ENCODE measurements at regions not wholly inside any gene's neighbourhood (a gene's known extent, or its start where the extent isn't known, plus 50 kb on each side); places are given as distances from the start of the nearest gene placed in this dataset.

DNA sequence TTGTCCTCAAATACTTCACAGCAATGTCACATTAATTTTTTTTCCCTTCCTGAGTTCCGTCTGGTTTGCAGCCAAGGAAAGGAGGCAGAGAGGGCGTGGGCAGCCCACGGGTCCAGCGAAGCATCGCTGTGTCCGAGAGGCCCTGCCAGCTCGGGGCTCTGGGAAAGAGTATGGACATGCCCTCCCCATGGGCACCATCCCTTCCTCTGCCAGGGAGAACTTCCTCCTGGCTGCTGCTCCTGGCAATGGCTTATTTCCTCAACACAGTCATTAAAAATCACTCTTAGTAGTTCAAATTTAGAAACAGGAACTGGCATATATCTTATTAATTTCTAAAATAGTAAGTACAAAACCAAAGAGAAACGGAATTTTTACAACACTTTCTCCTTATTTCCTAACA is 115.4 kb downstream of the RIPK4 start:
- no peak for DNase-seq

DNA sequence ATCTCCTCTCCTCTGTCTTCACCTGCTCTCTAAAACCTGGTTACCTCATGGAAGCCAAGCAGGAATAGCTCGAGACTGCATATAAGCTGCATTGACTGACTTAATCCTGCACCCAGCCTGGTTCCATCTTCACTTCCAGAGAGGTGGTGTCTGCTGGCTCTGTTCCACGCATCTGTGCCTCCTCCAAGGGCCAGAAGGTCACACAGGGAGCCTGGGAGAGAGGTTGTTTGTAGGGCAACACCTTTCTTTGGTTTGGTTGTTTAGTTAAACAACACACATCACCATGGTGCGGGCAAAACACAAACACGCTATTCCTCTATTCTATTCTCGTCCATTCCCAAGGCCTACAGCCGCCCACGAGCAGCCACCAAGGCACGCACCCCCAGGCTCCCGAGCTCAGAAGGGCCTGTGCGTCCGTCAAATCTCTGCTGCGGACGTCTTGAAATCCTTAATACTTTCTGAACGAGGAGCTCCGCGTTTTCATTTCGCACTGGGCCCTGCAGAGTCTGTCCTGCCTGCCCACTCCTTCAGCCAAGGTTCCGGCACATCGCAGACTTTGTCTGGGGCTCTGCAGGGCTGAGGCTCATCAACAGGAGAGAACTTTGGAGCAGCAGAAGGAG is 116.2 kb downstream of the RIPK4 start:
- DNase-seq: no peak

DNA sequence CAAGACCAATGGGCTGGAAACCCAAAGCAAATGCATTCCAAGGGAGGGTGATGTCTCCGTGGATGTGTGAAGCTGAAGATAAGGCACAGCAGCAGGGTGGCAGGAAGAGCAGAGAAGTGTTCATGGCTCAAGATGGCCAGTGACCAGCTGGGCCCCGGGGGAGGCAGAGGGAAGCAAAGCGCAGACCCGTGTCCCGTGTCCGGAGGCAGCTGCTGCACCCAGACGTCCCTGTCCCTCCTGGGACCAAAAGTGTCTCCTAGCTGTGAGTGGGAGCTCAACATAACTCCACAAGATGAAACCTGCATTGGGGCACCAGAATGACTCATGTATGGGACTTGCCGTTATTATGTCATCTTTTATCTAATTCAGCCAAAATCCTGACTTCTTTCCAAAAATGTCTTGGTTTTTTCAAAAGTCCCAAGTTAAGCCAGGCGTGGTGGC is 118.2 kb downstream of the RIPK4 start:
- no peak for DNase-seq

DNA sequence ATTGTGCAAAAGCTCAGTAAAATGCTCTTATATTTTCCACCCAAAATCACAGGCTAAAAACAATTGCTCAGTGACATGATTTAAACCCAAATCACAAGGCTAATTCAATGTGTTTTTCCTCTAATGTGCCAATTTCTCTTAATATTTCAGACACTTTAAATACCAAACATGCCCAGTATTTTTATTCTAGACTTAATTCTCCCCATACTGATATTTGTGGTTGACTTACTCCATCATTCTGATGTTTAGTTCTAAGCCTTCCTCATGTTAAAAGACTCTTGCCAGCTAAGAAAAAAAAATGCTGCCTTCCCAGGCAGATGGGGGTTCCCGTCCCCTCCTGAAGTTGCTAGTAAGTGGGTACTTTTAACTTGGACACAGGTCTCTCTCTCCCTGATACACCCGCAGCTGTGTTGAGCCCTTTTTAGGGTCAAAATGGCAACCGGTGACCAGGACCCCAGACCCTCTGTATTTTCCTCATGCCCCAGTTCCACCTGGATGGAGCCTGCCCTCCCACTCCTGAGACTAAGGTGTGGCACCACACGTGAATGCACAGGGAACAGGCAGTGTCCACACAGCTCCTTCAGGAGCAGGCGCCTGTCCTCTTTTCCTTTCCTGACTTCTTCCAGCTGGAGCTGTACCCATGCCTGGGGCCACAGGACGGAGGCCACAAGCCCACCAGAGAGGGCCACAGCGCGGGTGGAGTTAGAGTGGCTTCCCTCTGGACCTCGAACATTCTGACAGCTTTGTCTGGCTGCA is 118.9 kb downstream of the RIPK4 start:
- DNase-seq: no peak

DNA sequence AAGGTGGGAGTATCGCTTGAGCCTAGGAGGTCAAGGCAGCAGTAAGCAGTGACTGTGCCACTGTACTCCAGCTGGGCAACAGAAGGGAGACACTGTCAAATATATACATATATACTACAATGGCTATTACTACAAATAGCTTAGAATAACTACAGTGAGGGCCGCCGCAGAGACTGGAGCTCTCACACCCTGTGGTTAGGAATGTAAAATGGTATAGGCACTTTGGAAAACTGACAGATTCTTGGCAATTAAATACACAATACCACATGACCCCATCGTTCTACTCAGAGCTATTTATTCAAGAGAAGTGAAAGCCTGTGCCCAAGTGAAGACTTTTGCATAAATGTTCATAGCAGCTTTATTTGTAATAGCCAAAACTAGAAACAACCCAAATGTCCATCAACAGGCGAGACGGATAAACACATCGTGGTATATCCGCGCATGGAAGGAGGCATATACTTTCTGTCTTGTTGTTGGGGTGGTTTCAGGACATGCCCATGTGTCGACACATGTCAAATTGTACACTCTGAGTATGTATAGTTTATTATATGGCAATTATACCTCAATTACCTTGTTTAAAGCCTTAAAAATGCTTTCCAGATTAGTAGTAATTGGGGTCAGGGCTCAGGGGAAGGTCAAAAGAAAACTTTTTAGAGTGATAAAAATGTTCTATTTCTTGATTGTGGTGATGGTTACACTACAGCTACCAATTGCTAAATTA is 123.4 kb downstream of the RIPK4 start:
- no peak for DNase-seq

DNA sequence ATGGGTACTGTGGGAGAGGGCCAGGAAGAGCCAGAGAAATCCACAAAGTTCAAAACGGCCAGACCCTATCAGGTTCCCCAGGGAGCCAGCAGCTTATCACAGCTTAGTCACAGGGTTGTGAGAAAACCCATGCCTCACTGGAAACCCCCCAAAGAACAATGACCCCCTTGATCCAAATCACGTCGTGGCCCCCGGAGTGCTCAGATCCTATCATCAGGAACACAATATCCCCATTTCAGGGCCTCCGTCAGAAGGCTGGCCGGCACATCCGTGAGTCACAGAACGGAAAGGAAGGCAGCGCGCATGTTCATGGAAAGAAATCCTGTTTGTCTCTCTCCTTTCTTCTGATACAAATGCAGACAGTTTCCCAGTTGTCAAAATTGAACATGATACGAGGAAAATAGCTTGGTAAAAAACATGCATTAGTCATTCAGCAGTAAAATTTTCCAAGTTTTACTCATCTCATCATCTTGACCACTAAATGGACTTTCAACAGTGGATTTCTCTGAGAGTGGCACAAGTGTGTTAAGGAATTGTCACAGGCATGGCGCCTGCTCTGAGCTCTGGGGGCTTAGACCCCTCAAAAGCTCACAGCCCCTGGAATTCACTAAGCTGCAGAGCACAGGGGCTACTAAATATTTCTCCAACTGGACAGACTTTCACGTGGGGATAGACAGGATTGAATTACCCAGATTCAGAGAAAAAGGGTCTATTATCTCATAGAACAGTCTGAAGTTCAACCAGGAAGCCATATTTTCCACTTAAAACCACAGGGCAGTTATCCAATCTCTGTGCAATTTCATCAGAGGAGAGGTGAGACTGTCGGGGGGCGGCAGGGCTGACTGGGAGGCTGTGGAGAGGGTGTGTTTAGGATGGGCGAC is 124.8 kb downstream of the RIPK4 start:
- no peak for DNase-seq

DNA sequence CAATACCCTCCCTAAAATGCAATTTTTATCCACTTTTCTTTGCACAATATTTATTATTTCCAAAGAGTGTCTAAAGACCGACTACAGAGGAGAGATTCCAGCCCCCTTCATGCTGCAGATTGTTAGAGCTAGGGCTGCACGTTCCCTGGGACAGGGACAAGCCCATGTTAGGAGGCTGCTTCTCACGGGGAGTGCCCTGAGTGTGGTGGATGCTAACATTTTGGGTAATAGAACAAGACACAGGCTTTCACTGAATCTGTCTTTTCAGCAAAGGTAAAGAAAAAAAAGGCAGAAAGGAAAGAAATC is 125.4 kb downstream of the RIPK4 start:
- DNase-seq: no peak

DNA sequence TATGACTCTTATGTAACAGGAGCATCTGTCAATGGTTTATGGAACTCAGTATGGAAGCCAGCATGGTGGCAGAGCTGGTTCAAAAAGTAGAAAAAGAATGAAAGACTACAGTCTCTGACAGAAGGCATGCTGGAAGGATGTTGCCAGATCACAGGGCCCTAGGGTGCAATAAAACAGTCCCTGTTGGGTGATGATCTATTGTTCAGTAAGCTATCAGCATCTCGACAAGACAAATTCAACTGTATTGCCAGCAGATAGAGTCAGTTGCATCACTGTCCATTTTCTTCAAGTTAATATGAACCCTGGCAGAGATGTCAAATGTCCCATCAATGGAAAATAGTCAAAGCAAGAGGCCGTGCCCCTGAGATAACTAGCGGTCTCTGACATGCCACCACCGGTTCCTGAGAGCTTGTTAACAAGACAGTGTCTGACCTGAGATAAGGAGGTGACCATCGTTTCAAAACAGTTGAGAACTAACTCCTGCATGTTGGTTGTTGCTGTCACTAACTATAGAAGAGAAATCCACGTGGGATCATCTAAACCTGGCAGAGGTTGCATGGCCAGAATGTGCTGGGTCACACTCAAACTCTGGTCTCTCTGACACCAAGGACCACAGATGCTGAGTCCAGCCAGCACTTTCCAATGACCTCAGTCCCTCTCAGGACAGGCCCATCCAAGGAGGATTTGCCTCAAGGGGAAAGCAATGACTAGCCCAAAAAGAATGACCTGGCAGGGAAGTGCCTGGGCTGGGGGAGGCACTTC is 125.9 kb downstream of the RIPK4 start:
- DNase-seq: no peak

DNA sequence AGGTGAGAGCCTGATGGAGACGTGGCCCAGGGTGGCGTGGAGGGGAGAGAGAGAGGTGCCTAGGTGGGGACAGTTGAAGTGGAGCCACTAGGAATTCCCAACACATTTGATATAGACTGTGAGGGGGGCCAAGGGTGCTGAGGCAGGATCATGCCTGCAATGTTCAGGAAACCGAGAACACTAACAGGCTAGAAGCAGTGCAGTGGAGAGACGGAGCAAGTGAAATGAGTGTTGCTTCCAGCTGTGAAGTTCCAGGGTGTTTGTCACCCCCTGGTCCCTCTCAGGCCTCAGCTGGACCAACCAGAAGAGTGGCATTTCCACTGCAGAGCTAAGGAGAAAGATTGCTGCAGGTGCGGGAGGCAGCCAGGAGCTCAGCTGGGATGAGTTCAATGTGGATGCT is 127.1 kb downstream of the RIPK4 start:
- DNase-seq: no peak

DNA sequence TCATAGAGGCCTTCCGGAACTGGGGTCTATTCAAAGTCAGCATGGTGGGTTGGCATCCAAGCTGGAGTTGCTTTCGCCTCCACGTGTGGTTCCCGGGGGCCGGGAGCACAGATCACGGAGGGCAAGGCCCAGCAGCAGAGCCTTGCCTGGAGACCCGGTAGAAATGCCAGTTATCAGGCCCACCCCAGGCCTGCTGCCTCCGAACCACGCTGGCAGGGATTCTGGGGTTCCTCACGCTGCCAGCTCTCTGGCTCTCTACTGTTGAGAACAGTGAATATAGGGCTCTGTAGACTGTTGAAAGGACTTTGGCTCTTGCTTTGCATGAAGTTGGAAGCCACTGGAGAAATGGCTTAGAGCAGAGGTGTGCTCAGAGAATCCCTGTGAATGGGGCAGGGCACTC is 127.5 kb downstream of the RIPK4 start:
- no peak for DNase-seq

DNA sequence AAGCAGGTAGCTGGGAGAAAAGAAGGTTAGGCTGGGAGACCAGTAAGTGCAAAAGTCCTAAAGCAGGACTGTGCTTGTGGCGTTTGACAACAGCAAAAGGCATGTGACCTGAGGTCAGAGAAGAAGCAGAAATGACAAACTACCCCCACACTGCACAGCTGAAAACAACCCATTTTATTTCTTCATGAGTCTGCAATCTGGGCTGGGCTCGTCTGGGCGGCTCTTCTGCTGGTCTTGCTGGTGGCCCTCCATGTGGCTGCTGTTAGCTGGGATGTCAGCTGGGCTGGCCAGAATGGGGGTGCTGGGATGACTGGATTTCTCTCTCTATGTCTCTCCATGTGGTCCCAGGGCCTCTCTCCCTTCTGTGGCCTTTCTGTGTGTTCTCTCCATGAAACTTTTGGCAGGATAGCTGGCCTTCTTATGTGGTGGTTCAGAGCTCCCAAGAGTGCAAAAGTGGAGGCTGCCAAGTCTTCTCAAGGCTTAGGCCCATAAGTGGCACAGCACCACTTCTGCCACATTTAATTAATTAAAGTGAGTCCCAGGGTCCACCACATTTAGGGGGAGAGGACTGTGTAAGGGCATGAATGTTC is 128.6 kb downstream of the RIPK4 start:
- DNase-seq: no peak

DNA sequence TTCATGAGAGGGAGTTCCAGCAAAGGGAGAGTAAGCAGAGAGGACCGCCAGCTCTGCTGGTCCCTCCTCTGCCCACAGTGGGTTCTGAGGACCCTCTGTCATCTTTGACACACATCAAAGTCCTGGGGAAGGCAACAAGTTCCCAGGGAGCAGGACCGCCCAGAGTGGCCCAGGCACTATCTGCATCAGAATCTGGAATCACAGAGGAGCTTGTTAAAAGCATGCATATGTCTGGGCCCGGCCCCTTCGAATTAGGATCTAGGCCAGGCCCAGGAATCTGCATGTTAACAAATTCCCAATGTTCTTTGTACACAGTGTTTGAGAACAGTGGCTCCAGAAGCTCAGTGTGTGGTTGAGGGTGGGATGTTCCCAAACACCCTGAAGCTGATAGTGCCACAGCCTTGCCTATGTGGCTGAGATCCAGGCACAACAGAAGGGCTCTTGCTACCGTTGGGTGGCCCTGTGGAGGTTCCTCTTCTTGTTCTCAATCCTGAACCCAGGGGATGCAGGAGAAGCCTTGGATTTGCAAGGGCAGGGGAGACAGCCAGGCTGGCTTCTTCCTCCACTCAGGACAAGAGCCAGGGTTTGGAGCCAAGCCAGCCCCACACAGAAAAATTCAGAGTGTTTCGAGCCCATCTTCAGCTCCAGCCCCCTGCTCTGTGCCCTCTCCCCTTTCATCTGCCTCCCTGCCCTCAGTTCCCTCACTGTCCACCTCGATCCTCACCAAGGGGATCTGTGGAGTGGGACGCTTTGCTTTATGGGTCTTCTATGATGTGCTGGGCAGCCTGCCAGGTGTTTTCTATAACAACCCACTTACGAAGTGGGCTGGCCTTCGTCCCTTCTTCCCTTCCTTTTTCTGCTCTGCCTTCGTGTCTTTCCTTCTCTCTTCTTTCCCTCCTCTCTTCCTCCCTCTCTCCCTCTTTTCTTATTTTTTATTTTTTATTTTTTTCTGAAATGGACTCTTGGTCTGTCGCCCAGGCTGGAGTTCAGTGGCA is 129.0 kb upstream of the TMPRSS2 start:
- no peak for DNase-seq

DNA sequence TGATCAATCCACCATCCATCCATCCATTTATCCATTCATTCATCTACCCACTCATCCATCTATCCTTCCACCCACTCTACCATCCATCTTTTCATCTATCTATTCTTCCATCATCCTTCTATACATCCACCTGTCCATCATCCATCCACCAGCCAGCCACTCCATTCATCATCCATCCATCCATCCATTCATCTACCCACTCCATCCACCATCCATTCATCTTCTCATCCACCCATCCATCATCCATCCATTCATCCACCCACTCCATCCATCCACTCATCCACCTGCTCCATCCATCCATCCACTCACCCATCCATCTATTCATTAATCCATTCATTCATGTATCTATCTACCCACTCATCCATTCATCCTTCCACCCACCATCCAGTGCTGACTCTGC is 127.9 kb upstream of the TMPRSS2 start:
- DNase-seq: no peak

DNA sequence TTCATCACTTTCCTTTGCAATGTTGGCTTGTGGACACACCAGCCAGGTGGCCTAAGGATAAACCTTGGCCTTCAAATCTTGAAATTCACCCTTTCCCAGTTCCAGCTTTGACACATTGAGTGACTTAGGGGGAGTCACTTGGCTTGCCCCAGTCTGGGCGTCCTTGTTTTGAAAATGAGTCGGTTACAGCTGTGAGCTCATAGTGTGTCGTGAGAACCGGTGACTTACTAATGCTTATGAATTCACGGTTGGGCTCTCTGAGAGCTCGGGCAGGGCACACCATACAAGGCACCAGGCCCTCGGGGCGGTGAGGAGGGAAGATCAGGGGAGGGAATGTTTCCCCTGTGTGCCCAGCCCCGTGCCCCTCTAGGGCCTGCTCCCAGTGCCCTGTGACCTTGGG is 126.9 kb upstream of the TMPRSS2 start:
- DNase-seq: no peak

DNA sequence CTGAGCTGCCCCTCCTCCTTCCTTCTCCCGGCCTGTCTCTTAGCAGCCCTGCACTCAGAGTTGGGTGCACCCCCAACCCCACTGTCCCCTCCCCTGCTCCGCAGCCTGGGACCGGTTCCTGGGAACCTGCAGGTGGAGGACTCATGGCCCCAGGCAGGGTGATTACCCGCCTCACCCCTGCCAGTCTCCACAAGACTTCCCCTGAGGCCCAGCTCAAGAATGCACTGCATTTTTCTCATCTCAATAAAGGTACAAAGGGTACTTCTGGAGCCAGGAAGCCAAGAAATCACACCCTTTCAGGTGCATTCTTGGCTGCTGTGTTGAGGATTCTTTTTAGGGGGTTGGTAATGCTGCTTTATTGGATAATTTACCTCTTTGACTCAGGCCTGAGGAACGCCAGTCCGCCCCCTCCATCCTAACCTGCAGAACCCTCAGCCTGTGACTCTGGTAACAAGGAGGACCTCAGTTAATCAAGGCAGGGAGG is 126.3 kb upstream of the TMPRSS2 start:
- DNase-seq: no peak

DNA sequence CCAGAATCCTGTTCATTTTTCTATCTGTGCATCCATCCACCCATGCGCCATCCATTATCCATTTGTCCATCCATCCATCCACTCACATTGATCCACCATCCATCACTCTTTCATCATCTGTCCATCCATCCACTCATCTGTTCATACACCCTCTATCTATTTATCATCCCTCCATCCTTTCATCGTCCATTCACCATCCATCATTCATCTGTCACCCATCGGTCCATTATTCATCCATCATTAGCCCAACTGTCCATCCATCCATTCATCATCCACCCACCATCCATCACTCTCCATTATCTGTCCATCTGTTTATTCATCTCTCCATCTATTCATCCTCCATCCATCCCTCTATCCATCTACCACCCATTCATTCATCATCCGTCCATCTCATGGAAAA is 125.7 kb upstream of the TMPRSS2 start:
- no peak for DNase-seq

DNA sequence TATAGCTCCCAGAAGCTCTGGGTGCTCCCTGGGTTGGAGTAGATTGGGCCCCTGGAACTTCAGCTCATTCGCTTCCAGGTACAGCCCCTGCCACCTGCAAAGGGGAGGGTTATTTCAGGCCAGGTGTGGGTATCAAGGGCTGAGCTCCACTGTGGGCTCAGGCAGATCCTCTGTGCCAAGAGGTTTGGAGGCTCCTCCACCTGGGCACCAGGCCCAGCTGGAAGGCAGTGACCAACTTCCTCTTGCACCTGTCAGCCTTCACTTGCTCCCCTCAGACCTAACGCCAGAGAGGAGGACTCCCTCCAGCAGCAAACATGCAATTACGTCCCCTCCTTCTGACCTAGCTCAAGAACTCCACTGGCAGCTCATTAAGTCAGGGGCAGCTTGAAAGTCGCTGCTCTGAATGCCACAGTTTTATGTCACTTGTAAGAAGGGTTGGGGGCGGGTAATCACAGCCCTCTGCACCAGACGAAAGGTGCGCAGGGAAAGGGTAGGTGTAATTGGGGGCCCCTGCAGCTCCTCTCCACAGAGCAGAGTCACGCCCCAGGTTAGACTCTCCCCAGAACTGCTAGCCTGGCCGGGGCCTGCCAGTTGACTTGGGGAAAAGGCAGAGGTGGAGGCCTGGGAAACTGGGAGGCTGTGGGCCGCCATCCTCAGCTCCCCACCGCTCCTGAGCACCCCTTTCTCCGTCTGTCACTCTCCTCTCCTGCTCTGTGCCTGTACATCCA is 125.0 kb upstream of the TMPRSS2 start:
- DNase-seq: no peak

DNA sequence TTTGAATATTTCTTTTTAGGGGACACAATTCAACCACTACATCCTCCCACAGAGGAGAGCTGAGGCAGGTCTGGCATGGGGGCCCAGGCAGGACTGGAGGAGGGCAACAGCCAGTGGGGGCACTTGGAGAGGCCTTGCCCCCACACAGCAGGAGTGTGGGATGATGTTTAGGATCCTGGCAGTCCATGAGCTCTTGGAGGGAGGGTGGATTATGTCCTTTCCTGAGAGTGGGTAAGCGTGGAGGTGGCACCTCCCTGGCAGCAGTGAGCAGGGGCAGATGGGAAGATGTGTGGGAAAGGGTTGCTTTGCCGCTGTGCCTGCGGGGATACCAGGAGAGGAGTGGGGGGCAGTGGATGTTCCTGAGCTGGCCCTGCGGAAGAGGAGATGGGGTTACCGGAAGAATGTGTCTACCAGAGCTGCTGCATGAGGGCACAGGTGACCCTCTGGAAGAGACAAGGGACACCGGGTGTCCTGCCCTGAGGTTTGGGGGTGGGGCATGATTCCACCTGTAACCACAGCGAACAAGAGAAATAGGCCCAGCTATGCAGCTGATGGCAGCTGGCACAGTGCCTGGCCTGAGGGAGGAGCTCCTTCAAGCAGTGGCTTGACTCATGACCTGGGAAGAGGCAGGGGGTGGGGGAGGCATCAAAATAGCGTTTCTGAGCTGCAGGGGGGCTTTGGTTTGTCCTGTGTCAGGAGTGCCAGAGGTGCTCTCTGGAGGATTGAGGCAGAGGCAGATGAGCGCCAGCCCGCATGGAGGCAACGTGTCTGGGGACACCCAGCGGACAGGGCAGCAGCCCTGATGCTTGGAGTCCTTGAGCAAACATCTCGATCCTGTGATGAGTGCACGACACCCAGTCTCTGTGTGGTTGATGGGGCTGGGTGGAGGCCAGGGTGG is 123.9 kb upstream of the TMPRSS2 start:
- DNase-seq: no peak

DNA sequence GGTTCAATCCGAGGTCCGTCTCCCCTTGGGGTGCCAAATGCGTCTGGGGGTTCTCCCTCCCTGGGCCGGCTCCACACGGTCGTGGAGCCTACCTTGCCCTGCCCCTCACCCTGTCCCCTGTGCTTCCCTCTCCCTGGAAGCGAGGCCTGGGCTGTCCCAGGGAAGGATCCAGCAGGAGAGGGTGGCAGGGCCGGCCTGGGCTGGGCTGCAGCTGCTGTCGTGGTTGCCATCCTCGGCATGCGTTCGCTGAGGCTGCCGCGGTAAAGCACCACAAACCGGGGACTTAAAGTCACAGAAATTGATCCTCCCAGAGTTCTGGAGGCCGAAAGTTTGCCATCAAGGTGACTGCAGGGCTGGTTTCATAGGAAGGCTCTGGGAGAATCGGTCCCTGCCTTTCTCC is 123.0 kb upstream of the TMPRSS2 start:
- no peak for DNase-seq
